NCI-H1417 (cell line): ENCODE measurements at regions not wholly inside any gene's neighbourhood (a gene's known extent, or its start where the extent isn't known, plus 50 kb on each side); places are given as distances from the start of the nearest gene placed in this dataset.

Source experiments
- DNase-seq, 3 experiments: peaks; one replicate each; lab custom pipeline; 2025; lab: John Stamatoyannopoulos, UW

DNA sequence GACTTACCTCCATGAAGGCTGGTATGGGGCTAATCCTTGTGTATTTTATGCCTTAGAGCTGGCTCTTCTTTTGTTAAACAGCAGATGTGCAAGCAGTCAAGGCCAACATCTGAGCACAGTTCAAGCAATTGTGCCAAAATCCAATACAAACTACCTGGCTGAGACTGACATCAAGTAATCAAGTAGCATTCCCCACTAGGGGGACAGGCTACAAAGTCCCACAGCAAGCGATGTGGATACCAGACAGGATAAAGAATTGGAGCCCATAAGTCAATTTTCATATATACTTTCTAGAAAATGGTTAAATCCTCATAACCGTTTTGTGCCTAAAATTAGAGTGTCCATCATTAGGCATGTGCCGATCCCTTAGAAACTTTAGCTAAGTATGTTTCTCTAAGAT is 675.8 kb downstream of the DIAPH3 start:
- DNase-seq, result no peak

DNA sequence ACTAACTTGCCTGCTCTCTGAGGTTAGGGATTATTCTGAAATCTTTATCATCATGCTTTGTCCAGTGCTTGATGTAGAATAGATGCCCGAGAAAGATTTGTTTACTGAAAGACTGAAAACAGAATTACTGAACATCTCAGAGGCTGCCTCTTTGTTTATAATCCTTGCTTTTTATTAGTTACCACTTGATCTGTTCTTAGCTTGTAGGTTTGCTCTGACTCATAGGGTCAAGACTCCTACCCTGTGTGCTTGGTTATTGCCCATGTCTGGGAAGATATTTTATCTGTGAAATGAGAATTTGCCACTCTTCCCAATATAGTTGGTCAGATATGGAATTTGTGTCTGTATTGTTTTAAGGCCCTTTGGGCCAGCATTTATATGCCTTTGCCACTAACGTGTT is 675.3 kb downstream of the DIAPH3 start:
- no peak for DNase-seq

DNA sequence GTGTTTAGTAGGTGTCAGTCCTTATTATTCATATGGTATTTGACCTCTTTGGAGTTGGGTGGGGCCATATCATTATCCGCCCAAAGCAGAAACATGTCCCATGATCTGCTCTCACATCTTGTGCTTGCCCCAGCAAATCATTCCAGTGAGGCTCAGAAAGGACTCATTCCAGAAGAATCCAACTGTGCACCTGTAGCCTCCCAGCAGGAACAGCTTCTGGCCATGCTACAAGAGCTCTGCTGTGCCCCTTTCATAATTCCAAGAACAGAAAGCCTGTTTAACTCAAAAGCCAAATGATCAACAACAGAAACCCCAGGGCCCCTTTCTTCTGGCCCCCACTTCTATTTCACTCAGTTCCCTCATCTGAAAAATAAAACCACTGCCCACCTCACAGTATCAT is 673.1 kb downstream of the DIAPH3 start:
- no peak for DNase-seq

DNA sequence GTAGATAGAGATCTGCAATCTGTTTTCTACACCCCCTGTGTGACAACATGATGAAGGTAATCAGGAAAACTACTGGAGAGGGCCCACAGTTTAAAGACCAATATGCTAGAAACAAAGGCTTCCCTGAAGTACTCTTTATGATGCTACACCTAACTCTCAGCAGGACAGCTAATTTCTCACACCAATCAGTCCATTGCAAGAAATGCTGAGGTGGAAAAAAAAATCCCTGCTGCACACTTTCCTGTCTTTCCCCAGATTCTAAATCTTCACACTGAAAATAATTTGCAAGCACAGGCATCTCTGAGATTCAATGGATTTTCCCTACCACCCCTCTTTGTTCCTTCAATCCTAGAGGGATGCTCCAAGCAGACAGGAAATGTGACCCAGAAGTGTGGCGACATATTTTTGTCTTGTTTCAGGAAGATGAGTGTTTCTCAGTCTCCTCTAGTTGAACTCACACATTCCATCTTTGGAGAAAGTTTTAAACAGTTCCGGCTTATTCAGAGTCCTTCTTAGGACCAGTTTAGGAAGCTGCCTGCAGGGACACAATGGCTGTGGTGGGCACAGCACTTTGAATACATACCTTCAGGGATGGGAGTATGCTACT is 671.6 kb downstream of the DIAPH3 start:
- no peak for DNase-seq

DNA sequence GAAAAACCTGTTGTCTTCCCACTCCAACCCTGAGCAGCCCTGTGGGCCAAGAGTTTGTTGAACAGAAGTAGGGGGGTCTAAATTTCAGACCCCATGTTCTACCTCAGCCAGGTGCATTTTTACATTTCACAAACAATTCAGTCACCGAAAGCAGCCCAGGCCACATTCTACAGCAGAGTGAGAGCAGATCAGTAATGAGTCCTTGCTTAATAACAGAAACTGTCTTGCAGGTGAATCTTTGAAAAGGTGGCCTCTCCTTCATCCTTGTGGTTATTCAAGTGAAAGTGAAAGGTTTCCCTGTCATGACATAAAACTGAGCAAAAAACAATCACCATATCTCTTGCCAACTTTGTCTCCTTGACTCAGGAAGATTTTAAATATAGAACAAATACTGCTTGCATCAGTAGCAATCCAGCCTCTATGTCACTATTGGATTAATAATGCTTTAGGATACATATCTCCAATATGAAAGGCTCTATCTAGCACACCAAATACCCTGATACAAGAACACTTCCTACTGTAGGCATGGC is 670.2 kb downstream of the DIAPH3 start:
- no peak for DNase-seq

DNA sequence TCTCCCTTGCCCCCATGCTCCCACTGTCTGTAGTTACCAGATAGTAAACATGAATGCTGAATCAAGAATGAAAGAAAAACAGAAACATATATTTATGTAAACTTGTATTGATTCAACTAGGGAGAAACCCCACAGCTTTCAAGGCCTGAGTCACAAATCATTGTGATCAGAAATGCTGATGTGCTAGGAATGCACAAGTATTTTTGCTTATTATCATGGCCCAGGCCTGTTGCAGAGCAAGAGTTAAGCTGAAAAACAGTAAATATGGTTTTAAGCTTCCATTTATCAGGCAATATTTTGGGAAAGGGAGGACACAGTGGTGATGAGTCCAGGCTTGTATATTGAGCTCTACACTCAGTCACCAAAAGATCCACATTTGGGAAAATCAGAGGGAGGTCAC is 669.6 kb downstream of the DIAPH3 start:
- DNase-seq, result no peak

DNA sequence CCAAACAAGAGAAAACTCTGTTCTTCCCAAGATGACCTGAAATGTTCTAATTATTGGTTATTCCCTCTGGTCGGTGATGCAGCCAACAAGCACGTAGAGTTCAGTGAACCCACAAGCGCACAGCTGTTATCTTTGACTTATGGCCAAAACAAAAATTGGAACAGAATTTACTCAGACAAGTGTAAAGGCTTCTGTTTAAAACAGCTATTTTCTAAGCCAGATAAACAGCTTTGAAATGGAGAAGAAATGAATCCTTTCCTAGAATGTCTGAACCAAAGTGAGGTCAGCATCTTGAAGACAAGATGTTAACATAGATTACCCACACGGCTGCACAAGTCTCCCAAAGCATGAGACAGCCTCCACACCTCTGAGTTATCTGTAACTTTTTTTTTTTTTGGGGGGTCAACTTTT is 669.2 kb downstream of the DIAPH3 start:
- no peak for DNase-seq

DNA sequence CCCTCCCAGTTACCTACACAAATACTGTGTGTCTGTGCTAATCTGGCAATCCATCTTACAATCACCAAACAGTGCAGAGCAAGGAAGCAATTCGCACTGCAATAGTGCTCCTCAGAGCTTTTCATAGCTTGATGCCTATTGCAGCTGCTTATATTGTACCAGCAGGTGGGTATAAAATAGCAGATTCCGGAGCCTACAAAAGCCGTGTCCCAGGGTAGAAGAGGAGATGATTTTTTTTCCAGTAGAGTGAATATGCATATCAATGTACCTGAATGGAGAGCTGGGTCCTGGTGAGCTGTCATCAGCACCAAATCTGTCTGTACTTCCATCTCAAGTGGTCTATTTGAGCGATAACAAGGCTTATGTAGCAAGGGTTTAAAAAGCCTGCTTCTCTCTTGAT is 668.4 kb downstream of the DIAPH3 start:
- DNase-seq, result no peak

DNA sequence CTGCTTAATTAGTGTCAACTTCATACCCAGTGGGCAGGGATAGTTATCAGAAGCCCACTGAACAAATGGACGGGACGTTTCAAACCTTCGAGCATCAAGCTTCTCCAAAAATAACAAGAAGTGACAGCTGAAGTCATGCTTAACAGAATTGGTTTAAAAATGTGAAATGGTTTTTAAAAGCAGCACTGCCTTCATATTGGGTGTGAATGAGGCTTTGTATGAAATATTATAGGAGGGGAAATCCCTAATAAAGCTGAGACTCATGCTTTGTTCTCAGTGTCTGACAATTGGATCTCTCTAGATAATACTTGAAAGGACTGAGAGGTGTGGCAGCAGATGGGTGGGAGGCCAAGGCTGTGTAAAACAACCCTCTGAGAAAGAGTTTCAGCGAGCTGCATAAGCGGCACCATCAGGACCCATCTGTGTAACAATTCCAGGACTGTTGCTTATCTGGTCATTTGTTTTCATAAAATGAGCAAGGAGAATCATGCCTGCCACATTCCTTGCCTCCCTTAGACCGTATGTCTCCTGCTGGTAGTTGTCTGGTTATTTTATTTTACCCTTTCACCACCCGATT is 667.7 kb downstream of the DIAPH3 start:
- DNase-seq, result no peak

DNA sequence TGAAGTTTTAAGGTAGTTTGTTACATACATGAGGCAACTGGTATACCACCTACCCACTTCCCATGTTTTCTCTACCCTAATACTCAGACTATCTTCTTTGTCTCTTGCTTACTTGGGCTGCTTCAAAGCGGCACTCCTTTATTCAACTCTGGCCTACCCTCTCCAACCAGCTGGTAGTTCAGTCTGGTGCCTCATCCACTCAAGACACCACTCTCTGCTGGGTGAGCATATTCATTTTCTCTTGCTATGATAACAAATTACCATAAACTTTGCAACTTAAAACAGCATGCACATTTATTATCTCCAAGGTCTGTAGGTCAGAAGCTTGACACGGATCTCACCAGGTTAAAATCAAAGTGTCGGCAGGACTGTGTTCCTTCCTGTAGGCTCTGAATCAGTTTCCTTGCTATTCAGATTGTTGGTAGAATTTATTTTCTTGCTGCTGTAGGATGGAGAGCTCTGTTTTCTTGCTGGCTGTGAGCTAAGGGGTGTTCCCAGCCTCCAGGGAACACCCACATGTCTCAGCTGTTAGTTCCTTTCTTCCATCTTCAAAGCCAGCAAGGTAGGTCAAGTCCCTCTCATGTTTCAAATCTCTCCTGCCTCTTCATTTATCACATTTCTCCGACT is 666.0 kb downstream of the DIAPH3 start:
- no peak for DNase-seq

DNA sequence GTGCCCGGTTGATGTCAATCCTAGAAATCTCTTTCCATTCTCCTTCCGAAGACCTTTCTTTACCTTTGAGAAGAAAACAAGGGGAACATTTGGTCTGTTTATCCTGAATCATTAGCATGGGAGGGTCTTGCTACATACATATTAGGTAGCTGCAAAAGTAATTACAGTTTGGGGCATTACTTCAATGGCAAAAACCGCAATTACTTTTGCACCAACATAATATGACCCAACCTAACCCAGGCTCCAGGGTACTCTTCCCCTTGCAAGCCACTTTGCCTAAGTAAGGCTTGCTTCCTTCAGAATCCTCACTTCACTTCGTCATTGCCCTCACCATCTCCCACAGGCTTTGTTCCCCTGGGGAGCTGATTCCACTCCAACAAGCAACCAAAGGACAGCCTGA is 662.7 kb downstream of the DIAPH3 start:
- no peak for DNase-seq

DNA sequence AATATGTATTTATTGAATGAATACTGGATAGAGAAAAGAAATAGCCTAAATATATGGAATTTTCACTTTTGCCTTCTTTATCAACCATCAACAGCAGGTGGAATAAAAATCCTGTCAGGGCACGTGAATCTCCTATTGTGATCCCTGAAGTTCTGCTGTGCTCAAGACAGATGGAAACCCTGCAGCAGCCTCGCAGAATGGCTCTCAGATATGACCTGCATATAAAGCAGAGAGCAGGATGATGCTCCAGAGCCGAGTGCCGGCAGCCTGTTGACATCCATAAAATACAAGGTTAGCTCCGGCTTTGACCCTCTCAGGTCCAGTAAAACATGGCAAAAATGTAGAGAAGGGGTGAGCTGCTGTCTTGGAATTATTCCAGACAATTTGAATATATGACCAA is 659.3 kb downstream of the DIAPH3 start:
- no peak for DNase-seq

DNA sequence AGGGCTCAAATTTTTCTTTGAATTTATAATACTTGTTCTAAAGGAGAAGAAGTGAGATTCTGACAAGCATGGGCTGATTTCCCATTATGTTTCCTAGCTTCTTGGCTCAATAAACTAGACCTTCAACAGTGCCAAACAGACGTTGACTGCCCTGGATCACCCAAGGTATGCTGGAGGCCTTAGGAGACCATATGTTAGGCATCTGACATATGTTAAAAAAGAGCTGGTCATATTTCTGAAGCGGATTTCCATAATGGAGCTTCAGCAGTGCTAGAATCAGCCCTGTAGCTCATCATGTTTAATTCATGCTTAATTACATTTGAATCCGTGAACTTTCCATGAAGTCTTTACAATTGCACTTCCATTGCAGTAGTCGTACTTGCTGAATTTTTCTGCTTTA is 653.3 kb downstream of the DIAPH3 start:
- no peak for DNase-seq

DNA sequence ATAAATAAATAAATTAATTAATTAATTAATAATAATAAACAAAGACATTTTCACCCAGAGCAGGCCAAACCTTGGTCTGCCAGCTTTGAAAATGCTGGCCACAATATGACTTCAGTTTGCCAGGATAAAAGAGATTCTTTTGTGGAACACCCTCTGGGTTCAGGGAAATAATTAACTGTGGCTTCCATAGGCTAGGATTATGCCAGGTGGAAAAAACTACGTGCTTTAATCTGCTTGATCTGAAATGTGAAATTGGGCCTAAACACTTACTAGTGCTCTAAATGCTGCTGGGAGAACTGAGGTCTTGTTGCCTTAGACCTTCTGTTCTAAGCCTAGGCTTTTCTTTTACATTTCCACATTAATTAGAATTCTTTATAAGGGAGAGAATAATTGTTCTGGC is 650.0 kb downstream of the DIAPH3 start:
- no peak for DNase-seq

DNA sequence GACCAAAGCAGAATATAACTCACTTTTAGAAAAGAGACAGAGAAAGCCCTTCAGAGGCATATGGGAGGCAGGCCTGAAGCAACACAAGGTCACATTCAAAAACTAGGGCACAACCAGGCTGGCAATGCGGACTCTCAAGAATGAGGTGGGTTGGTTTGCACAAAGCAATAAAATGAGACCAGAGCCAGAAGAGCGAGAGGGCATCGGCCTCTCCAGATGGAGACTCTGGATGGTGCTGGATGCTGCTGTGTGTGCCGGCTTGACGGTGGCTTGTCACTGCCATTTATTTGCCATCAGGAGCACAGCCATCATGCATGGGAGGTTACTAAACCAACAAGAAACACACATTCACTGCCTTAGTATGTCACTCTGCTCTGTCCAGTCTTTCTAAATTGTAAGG is 649.4 kb downstream of the DIAPH3 start:
- no peak for DNase-seq

DNA sequence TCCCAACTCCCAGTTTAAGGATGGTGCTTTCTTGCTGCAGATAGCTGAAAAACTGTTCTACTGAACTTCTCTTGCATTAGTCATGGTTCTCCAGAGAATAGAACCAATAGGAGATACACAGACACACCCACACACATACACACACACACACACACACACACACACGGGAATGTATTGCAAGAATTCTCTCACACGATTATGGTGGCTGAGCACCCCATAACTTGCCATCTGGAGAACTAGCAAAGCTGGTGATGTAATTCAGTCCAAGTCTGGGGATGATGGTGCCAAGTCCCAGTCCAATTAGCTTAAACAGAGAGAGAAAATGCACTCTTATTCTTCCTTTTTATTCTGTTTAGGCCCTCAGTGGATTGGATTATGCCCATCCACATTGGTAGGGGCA is 643.9 kb downstream of the DIAPH3 start:
- DNase-seq, result no peak

DNA sequence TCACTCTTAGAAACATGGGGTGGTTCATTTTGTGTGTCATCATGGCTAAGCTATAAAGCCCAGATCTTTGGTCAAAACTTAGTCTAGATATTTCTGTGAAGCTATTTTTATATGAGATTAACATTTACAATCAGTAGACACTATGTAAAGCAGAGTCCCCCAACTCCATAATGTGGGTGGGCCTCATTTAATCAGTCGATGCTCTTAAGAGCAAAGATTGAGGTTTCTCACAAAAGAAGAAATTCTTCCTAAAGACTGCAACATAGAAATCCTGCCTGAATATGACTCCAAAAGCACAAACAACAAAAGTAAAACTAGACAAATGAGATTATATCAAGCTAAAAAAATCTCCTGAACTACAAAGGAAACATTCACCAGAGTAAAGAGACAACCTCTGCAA is 642.2 kb downstream of the DIAPH3 start:
- DNase-seq, result no peak

DNA sequence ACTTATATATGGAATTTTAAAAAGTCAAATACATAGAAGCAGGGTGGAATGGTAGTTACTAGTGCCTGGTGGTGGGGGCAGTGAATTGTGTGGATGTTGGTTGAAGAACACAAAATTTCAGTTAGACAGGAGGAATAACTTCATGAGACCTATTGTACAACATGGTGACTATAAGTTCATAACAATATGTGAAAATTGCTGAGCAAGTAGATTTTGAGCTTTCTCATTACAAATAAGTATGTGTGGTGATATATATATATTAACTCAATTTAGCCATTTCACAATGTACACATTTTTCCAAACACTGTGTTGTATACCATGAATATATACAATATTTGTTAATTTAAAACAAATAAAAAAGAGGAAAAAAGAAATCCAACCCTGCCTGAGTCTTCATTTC is 641.1 kb downstream of the DIAPH3 start:
- no peak for DNase-seq

DNA sequence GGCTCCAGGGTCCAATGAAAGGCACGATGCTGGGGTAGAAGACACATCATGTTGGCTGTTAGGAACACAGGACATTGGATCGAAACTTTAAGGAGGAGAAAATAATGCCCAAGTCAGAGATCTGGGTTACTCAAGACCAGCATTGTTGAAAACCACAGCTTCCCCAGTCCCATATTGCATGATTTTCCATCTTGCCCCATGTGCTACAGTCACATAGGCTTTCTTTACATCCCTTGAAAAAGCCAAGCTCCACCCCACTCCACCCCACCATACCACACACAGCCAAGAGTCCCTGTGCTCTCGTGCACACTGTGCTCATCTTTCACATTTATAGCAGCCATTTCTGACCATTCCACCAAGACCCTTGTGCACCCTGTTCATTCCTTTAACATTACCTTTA is 636.2 kb downstream of the DIAPH3 start:
- no peak for DNase-seq

DNA sequence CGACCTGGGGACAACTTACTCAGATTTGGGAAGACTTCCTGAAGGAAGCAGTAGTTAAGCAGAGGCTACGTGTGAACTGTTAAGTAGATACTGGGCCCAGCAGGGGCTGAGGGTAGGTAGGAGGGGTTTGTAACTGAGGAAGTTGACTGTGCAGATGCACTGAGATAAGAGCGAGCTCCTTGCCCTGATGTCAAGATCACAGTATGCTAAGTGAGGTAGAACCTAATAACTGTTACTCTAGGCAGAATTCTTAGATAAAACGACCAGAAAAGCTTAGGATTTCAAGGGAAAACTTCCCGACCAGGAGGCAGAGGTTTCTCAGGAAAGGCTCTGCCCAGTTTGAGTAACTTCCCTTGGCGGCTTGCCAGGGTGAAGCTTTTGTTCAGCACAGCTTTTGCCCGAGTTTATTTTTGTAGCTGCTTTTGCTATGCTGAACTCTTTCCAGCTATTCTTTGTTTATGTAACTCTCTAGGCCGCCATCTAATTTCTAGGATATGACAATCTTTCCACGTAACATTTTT is 632.1 kb downstream of the DIAPH3 start:
- peak; percentile 8 to 73 (median 46) for DNase-seq

DNA sequence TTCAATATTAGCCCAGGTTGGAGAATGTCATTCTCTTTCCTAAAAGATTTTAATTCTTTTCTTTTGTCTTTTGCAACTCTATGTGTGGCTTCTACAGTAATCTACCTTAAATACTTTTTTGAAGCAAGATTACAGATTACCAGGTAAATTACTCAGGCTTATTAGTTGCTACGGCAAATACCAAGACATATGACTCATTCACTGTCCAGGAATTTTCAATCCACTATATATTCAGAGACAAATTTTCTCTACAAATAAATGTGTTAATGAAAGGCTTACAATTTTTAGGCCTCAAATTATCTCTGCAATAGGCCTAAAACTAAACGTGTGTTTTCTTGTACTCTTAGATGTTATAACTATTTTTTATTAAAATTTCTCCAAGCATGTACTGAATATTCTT is 631.3 kb downstream of the DIAPH3 start:
- DNase-seq, result no peak

DNA sequence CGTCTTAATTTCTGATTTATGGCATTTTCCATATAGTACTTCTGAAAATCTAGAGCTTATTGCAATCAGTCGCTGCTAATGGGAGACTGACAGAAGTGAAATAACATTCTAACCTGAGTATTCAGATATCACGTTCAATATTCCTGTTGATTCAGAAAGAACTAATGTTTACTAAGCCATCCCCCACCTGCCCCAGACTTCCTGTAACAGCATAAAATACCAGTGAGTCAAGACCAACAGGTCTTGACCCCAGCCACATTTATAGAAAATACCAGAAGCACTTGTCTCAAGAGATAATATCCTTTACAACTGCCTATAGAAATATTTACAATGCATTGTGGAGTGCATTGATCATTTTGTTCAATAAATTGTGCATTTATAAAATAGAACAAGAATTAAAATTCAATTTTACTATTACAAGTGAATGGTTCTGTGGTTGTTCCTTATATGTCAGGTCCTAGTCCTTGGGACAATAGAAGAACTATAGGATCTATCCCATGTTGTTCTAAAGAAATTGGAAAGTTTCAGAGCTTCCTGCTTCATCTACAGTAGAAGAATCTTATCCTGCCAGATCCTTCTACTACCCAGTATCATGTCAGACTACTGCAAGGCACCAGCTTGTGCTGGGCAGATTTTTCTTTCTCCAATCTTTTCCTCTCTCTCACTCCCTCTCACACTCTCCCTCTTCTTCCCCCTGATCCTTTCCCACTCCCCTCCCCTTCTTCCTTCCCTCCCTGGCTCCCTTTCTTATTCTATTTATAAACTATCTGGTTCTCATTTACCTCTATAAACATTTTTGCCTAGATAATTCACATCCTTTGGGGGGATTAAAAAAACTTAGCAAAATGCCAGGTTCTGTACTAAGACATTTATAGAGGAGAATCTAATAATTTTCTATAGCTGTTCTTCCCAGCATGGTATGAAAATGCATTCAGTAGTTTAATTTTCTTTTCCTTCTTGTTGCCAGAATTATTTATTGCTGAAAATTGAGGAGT is 629.9 kb downstream of the DIAPH3 start:
- DNase-seq, result peak in 2 of 3 experiments; percentile 54 to 87
